Activated CD4-positive, alpha-beta T cell treated with anti-CD3 and anti-CD28 coated beads, Interleukin-2, Interleukin-4, amounts not matched to agents 100 ng/mL and 50 ng/mL, durations not matched to agents 16 hours and 8 hours (primary cell): ENCODE measurements at regions not wholly inside any gene's neighbourhood (a gene's known extent, or its start where the extent isn't known, plus 50 kb on each side); places are given as distances from the start of the nearest gene placed in this dataset.

ENCODE experiments used
- DNase-seq: peaks from one replicate; pipeline ENCODE4 v3.0.0-alpha.2; 2020; ENCODE audit warnings: low spot score

DNA sequence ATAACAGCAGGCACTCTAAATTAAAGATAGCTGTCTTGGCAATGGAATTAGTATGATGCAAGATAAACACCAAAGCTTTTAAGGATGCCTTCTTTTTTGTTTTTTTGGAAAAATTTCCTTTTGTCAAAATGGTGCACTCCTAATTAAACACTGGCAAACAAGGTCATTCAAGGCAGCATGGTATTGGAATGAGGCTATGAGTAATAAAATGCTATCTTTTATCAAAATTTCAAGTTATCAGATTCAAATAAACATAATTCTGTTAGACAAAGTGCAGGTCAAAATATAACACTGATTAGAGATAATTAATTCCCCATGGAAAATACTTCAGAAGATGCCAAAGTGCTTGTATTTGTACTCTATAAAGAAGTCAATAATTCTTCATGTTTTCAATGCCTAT is 514.1 kb downstream of the TENT5A start:
- DNase-seq: no peak

DNA sequence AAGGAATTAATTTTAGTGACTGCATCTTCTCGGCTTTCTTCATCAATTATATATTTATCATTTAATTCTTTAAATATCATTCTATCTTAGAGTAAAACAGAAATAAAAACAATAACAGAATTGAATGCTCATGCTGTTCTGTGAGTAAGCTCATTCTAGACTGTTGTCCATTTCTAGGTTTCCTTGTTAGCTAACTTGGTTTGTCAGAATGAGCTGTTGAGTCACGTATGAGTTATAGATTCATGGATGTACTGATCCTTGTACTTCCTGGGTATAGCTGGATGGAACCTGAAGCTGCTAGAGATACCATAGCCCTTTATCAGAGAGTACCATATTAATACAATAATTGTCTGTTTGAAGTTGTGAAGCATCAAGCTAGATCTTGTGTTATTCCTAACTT is 515.3 kb downstream of the TENT5A start:
- DNase-seq: no peak

DNA sequence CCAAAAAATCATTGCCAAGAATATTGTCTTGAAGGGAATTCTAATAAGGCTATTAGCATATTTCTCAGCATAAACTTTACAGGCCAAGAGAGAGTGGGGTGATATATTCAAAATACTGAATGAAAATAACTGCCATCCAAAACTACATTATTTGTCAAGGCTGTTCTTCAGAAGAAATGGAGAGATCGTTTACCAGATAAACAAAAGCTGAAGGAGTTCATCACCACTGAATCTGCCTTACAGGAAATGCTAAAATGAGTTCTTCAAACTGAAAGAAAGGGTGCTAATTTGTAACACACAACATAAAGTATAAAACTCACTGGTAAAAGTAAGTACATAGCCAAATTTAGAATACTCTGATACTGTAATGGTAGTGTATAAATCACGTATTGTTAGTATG is 517.0 kb downstream of the TENT5A start:
- no peak for DNase-seq

DNA sequence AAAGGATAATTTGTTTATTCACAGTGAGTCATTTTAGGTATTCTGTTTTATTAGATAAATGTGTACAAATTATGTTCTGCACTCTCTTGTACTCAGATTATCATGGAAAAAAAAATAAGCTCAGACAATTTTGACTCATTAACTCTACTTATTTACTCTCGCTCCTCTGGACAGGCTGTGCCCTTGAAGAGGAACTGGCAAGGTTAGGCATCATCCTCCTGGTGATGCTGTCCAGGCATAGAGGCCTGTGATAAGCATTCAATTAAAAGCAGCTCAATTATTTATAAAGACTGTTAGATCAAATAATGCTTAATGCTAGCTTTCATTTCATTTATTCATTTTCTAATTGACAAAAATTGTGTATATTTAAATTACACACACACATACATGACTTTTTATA is 518.5 kb downstream of the TENT5A start:
- no peak for DNase-seq

DNA sequence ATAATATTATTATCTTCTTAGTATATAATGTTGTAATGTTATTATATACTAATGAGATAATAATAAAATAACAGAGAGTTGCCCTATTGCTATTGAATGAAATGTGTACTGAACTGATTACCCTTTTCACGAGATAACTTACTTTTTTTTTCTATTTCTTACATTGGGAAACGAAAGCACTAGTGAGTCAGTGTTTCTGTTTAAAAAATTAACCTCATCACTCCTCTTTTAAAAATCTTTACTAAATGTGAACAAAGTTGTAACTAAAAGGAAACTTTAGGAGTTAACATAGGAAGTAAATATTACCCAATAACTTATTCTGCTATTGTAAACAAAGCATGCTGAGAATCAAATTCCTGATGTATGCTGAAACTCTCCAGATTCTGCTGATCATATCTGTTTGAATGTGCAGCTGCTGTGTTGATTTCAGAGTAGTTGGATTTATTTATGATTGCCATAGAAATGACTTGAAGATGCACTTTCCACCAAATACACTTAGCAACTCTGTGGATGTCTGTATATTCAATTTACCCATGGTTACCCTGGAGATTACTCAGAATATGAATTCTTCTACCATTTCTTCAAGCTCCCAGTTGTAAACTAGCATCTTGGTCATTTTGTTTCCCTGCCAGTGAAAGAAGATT is 523.4 kb downstream of the TENT5A start:
- no peak for DNase-seq

DNA sequence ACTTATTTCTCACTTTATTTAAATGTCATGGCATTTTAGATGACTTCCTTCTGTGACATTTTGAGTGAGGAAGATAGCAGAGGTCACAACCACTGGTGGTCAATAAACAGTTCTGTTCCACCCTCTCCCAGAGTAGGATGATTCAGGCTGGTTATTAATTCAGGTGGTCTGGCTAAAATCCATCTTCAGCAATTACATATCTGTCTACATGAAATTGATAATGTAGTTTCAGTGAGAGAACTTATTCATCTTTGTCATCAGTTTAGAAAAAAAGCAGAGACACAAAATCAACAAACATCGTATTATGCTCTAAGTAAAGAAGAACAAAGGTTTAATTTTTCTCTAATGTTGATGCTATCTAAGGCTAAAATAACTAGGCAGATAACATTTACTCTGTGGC is 525.5 kb downstream of the TENT5A start:
- no peak for DNase-seq

DNA sequence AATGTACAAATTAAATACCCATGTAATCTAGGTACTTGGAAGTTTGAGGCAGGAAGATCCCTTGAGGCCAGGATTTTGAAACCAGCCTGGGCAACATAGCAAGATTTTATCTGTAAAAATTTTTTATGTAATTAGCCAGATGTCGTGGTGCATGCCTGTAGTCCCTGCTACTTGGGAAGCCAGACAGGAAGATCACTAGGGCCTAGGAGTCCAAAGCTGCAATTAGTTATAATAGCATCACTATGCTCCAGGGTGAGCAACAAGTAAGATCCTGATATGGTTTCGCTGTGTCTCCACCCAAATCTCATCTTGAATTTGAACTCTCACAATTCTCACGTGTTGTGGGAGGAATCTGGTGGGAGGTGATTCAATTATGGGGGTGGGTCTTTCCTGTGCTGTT is 535.8 kb downstream of the TENT5A start:
- DNase-seq: no peak

DNA sequence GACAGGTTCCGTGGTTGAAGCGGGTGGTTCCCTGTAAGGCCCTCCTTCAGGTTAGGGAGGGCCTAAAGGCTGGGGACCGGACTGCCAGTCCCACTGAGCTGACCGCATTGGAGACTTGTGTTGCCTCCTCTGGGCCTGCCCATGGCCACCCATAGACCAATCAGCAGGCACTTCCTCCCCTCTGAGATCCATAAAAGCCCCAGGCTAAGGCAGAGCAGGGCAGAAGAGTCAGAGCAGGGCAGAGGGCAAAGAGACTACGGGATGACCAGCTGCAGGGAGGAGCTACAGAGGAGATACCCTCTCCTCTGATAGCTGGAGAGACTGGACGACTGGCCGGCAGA is 537.4 kb downstream of the TENT5A start:
- DNase-seq: no peak

DNA sequence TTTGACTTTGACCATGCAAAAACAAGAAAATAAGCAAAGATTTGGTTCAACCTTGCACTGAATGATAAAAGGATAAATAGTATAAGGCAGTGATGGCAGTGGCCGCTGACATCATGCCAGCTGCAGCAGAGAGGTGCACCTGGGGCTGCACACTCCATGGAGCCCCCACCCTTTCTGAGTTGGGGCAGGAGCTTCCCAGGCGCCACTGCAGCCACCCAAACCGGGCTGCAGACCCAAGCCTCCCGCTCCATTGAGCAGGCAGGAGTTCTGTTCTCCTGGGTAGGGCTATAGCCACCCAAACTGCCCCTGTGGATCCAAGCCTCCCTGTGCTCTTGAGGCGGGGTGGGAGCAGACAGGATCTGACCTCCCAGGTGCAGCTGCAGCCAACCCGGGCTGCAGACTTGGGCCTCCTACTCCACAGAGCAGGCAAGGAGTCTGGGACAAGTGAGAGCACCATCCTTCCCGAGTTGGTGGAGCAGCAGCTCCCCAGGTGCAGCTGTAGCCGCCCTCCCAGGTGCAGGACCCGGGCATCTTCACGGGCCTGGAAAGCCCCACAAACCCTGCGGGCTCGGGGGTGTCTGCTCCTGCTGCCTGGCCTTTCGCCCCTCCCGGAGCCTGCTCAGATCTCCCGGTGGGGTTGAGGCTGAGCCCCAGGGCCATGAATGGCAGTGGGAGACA is 537.9 kb downstream of the TENT5A start:
- no peak for DNase-seq

DNA sequence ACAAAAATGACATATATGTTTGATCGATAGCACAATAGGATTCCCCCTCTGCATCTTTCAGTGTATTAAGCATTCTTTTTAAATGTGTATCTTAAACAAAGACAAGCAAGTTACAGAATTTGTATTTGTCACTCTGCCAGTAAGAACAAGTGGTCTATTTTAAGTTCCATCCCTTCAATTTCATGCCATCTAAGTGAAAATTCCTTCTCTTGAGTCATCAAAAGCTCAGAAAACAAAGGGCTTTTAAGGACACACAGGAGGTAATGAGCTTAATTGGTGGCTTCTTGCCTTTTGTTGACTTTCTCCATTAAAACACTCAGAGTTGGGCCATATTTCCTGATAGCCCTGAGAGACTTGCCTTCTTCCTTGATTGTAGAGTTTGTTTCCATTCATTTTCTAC is 547.8 kb downstream of the TENT5A start:
- no peak for DNase-seq

DNA sequence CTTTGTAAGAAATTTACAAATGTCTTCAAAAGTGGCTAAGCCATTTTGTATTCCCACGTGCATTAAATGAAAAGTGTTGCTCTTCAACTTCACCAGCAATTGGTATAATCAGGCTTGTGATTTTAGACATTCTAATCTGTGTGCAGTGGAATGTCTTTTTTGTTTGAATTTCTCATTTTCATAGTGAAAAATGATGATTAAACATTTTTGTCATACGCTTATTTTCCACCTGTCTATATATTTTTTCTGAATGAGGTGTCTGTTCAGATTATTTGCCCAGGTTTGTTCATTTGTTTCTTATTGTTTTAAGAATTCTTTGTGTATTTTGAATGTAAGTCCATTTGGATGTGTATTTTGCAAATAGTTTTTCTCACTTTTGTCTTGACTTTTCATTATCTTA is 558.1 kb downstream of the TENT5A start:
- DNase-seq: no peak

DNA sequence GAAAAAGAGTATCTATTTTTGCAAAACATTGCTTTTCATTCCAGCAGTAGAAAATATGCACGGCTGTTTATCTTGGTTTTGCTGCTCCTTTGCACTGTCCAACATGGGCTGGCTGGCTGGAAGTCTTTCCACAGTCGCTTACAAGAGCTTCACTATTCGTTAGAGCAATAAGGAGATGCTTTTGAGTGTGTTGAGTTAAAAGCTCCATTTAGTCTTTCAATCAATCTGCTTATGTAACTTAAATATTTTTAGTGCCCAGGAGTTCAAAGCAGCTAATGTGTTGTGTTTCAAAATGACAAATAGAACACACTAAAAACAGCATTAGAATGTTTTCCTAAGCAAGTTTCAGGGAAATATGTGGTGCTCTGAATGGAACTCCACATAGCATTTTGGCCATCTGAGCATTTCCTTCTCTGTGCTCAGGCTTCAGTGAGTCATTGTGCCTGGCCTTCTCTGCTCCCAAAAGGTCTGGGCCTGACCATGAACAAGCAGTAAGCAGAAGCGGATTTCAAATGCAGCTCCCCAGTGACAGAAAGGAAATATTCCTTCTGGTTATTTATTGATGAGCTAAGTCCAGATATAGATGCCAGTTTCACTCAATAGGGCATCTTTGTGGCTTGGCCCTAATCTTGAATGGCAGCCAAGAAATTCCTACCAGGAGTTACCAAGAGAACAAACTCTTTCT is 580.3 kb downstream of the TENT5A start:
- DNase-seq: no peak

DNA sequence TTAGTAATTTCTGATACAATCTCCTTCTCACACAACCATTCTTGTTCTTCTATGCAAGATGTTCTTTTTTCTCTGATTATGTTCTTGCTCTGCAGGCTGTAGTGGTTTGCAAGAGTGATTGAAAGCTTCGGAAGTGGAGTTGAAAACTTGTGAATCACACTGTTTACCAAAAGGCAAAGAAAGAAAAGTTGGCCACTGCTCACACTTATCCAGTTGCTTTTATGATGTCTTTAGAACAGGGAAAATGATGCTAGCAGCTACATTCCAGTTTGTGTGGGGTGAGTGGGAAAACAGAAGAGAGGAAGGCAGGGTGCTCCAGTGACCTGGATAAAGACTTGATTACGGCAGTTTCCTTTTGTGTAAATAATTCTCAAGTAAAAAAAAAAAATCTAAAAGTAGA is 583.3 kb downstream of the TENT5A start:
- no peak for DNase-seq

DNA sequence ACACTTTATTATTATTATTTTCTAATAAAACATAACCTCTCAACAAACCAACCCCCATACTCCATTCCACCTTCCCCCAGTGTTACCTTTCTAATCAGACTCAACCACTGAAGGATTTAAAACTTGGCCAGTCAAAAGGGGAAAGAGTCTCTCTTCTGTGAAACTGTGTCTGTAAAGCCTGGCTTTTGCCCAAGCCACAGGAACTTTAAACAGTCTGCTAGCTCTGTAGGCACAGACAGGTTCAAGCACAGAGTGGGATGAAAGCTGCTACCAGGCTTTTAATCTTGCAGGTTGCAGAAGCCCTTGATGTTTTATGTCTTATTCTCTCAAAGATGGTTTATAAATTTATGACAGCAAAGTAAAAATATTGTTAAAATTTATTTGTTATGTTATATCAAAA is 585.7 kb downstream of the TENT5A start:
- no peak for DNase-seq

DNA sequence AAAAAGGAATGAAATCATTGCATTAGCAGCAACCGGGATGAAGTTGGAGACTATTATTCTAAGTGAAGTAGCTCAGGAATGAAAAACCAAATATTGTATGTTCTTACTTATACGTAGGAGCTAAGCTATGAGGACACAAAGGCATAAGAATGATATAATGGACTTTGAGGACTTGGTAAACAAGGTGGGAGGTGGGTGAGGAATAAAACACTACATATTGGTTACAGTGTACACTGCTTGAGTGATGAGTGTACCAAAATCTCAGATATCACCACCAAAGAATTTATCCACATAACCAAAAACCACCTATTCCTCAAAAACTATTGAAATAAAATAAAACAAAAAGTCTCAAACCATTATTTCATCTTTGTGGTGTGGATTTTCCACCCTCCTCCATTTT is 593.5 kb downstream of the TENT5A start:
- no peak for DNase-seq

DNA sequence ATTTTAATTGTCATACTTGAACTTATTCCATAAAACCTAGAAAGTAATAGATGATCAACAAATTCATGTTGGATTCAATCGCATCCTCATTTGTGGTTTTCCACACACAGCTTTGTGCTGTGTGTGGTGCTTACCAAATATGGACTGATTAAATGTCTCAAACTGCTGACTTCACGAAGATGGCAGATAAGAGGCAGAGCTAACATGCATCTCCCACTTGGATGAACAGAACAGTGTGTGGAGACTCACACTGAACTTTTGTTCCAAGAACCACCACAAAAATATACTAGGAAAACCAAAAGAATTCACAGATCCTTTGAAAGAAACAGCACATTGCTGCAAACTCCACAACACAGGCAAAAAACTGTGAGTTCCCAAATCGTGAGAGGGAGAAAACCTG is 603.7 kb downstream of the TENT5A start:
- no peak for DNase-seq

DNA sequence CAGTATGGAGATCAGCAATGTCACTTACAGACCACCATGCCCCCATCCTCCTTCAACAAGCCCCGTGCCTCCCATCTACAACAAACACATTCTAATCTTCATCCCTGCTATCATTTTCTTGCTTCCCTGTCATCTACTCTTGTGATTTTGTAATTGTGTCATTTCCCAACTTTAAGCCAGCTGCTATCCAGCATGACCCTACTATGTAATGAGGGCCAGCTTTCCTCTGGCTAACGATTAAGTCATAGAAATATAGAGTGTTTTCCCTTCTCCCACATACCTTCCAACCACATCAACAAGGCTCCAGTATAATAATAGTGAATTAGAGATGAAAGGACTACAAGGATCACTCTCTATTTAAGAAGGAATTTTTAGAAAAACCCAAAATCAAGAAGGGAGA is 607.0 kb downstream of the TENT5A start:
- no peak for DNase-seq

DNA sequence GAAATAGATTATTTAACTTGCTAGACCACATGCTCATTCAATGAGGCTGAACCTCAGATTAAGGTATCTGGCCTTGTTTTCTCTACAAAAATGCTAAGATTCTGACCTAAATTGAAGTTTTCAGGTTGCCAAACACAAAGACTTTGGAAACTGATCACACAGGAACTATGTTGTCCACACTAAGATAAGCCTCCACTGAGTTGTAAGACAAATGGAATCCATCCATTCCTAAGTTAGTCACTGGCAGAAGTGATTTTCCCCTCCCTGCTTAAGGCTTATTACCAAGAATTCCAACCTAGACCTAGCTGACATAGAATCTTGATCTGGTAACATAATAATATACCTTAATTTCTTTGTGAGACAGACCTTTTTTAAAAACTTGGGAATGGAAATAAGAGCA is 608.1 kb downstream of the TENT5A start:
- no peak for DNase-seq

DNA sequence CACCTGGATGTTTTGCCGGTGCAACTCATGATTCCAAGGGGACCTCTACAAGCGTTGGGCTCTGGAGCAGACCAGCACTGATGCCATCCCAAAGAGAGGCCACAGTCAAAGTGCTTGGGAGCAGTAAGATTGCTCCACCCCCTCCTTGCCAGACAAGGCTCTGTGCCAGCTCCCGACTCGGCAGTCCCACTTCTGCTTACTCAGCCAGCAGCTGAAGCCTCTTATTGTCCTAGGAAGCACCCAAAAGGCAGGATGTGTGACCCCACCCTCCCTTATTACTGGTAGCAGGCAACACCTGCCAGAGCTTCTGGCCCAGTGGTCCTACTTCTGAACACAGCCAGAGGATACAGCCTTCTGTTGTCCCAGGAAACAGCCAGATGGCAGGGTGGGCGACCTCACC is 614.2 kb downstream of the TENT5A start:
- no peak for DNase-seq

DNA sequence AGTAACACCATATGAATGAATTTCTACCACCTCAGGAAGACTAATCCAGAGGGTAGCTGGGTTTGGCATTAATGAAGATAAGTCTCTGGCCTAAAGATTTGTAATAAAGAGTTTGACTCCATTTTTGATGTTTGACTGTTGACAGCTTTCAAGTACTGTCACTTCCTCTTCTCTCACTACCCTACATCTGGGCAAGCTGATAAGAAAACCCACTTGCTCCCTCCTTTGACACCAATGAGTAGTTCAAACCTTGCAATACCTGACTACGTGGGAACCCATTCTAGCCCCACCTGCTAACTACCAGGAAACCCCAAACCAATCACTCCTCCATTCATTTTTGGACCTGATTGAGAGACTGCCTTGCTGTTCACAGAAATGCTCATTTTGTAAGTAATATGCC is 621.5 kb downstream of the TENT5A start:
- no peak for DNase-seq

DNA sequence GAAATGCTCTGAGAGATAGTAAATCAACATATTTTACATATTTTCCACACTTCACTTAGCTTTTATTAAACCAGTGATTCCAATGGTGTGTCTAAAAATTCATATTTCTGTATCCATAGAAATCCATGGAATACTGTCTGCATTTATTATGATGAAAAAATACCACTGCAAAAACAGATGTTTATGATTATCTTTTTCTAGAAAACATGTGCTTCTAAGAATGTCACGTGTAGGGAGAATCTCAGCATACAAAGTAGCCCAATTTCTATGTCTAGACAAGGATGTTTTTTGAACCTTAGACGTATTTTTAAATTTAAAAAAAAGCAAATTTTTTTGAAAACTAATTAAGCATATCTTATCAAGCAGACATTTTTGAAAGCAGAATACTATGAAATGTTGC is 622.4 kb downstream of the TENT5A start:
- DNase-seq: no peak

DNA sequence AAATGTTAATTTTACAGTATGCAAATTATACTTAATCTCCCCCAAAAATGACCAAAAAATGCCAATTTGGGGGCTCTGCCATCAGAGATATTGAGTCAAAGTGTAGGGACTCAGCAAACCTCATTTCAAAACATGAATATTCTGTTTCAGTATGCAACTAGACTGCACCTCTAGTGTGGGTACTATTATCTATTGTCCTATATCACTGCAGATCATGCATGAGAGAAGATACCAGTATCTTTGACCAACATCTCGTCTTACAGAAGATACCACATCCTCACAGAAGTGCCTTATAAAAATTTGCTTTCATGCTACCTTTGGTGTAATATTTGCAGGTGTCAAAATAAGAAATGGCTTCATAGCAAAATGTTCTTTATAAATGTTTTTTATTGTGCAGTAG is 623.8 kb downstream of the TENT5A start:
- DNase-seq: no peak

DNA sequence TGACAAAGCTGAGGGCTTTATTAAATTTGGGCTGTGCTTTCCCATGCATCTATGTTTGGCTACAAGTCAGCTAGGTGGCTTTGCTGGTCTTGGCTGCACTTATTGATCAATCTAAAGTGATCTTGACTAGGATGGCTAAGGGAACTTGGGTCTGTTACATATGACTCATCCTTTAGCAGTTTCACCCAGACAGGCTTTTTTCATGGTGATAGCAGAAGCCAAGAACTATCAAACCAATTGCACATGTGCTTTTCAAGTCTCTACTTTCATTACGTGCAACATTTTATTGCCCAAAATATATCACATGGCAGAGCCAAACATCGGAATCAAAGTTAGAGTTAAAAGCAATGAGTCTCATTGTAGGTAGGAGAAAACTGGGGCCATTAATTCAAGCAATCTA is 626.3 kb downstream of the TENT5A start:
- DNase-seq: no peak

DNA sequence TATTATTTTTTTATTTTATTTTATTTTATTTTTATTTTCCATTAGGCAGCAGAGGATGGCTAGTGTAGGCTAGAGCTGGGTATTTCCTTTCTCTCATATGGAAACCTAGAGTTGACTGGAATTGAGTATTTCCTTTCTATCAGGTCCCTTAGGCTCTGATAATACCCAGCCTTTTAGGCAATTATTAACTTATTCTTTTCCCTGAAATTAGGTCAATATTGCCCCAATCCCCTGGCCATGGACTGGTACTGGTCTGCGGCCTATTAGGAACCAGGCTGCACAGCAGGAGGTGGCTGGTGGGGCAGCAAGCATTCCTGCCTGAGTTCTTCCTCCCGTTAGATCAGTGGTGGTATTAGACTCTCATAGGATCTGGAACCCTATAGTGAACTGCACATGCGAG is 632.2 kb downstream of the TENT5A start:
- no peak for DNase-seq
